ENCODE measurements at regions not wholly inside any gene's neighbourhood (a gene's known extent, or its start where the extent isn't known, plus 50 kb on each side); places are given as distances from the start of the nearest gene placed in this dataset.

- no peak for TF ChIP-seq CTCF (conservative IDR thresholded peaks at IDR 0.05; ENCODE audit: low read length)
- no peak for TF ChIP-seq EZH2phosphoT487 (IDR thresholded peaks at IDR 0.05; ENCODE audit: borderline replicate concordance, low read depth, low read length)
Observed at GRCh38 chr21:35521852-35522505, 472.9 kb upstream of the RUNX1 start.

All from OCI-LY7 (cell line).